ENCODE measurements at regions not wholly inside any gene's neighbourhood (a gene's known extent, or its start where the extent isn't known, plus 50 kb on each side); places are given as distances from the start of the nearest gene placed in this dataset.

DNA sequence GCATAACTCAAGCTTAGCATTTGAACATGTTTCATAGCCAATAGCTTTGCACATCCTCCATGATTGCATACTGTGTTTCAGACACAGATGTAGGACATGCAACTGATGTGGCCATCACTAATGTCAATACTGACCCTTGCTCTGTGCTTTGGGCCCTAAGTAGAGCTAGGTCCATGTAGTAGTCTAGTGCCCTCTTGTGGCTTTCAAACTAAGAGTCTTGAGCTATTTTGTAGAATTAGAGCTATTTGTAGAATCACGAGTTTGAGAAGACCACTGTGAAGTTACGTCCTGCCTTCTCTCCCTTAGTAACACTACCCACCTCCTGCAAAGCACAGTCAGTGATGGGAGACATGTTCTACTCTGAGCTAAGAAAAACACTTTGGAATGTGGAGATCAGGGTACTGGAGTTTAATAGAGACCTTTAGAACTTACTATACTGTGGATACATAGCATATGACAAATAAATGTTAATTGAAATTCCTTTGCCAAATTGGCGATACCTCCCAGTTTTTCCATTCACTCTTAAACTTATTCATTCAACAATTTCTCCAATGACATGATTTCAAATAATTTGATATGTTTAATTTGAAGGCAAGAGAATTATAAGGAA is 306.5 kb upstream of the TNP1 start:
- peak overlapping the region; percentile 11 for H3K9ac ChIP-seq (ENCODE audit: low read length)
- no peaks in the 10 kb centered on the region for H3K9me3 ChIP-seq (ENCODE audit: control insufficient read depth, low read length)
- H3K4me3 ChIP-seq (ENCODE audit: low read length) = no peak overlapping the region
- no peaks in the 10 kb centered on the region for H3K36me3 ChIP-seq (ENCODE audit: control insufficient read depth, insufficient read depth, low read length, severe bottlenecking)
- peaks cover 5% of the 10 kb centered on the region for H3K4me1 ChIP-seq (ENCODE audit: control insufficient read depth, insufficient read depth, low read length)
- H3K27me3 ChIP-seq (replicated peaks; ENCODE audit: control insufficient read depth, insufficient read depth, low read length) = no peaks in the 10 kb centered on the region
- peak; percentile 72 for DNase-seq (ENCODE audit: low read depth)

- Histone ChIP-seq H3K4me3 (ENCODE audit: low read length) (no peak overlapping the region), H3K36me3 (ENCODE audit: control insufficient read depth, insufficient read depth, low read length, severe bottlenecking) (no peaks in the 10 kb centered on the region), H3K4me1 (ENCODE audit: control insufficient read depth, insufficient read depth, low read length) (peaks cover 5% of the 10 kb centered on the region), H3K9ac (ENCODE audit: low read length) (no peak overlapping the region), H3K27me3 (replicated peaks; ENCODE audit: control insufficient read depth, insufficient read depth, low read length) (no peaks in the 10 kb centered on the region), H3K9me3 (ENCODE audit: control insufficient read depth, low read length) (no peaks in the 10 kb centered on the region)
- DNase-seq (ENCODE audit: low read depth) = peak; percentile 32
Measured at GRCh38 chr2:217165547-217165946, 305.7 kb upstream of the TNP1 start.

- Histone ChIP-seq H3K27me3 (replicated peaks; ENCODE audit: control insufficient read depth, insufficient read depth, low read length) (no peaks in the 10 kb centered on the region), H3K36me3 (ENCODE audit: control insufficient read depth, insufficient read depth, low read length, severe bottlenecking) (no peaks in the 10 kb centered on the region), H3K4me3 (ENCODE audit: low read length) (no peak overlapping the region)
Measured at GRCh38 chr2:217163987-217164386, 304.1 kb upstream of the TNP1 start.

DNA sequence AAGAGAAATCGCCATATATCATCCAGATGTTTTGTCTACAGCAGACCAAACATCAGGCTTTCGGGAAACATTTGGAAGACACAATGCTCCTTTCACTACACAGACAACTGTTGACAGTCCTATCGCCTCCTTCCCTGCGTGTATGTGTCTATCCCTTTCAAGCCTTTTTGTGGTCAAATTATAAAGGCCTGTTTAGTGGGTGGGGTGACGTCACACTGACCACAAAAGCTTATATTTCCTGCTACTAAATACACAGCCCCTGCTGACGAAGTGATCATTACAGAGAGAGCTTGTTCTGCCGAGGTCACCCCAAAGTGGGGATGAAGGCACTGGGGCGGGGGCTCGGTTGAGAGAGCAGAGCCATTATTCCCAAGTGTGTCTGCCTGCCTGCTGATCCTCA is 302.7 kb upstream of the TNP1 start:
- Histone ChIP-seq H3K4me3 (ENCODE audit: low read length) (no peak overlapping the region), H3K36me3 (ENCODE audit: control insufficient read depth, insufficient read depth, low read length, severe bottlenecking) (no peaks in the 10 kb centered on the region), H3K4me1 (ENCODE audit: control insufficient read depth, insufficient read depth, low read length) (peaks cover 5% of the 10 kb centered on the region), H3K27me3 (replicated peaks; ENCODE audit: control insufficient read depth, insufficient read depth, low read length) (no peaks in the 10 kb centered on the region), H3K9me3 (ENCODE audit: control insufficient read depth, low read length) (no peaks in the 10 kb centered on the region), H3K9ac (ENCODE audit: low read length) (no peak overlapping the region)
- peak; percentile 15 for DNase-seq (ENCODE audit: low read depth)

More at GRCh38 chr2:217163987-217164386, 304.1 kb upstream of the TNP1 start:
- no peak for DNase-seq (ENCODE audit: low read depth)
- no peak overlapping the region for H3K9ac ChIP-seq (ENCODE audit: low read length)
- peaks cover 5% of the 10 kb centered on the region for H3K4me1 ChIP-seq (ENCODE audit: control insufficient read depth, insufficient read depth, low read length)
- no peaks in the 10 kb centered on the region for H3K9me3 ChIP-seq (ENCODE audit: control insufficient read depth, low read length)

GRCh38 chr2:217160978-217161973 is 301.4 kb upstream of the TNP1 start:
- H3K4me1 ChIP-seq (ENCODE audit: control insufficient read depth, insufficient read depth, low read length) = peaks cover 5% of the 10 kb centered on the region
- no peaks in the 10 kb centered on the region for H3K27me3 ChIP-seq (replicated peaks; ENCODE audit: control insufficient read depth, insufficient read depth, low read length)
- DNase-seq (ENCODE audit: low read depth) = no peak
- no peaks in the 10 kb centered on the region for H3K36me3 ChIP-seq (ENCODE audit: control insufficient read depth, insufficient read depth, low read length, severe bottlenecking)
- H3K9me3 ChIP-seq (ENCODE audit: control insufficient read depth, low read length) = no peaks in the 10 kb centered on the region
- no peak overlapping the region for H3K9ac ChIP-seq (ENCODE audit: low read length)
- no peak overlapping the region for H3K4me3 ChIP-seq (ENCODE audit: low read length)

DNA sequence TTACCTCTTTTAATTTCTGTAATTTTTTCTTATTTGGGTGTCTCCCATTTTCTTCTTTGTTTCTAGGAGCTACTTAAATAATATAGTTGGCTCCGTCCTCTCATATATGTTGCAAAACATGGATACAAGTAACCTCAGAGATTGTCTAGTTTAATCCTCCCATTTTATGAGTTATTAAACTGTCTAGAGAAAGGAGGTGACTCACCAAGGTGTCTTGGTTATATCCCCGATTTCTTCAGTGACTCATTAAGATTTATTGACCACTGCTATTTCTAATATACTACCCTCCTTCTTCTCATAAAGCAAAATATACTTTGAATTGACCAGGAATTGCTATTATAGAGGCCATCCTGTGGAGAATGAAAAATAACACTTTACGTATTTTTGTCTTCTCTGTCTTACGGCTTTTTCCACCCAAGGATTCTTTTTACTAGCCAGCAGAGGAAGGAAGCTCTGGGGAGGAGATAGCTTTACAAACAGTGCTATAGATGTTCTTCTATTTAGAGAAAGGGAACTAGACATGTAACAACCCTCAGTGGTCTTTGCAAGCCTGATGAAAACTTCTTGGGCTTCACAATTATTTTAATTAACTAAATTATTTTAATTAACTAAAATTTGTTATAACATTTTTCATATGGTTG is 300.4 kb upstream of the TNP1 start:
- H3K4me1 ChIP-seq (ENCODE audit: control insufficient read depth, insufficient read depth, low read length) = no peaks in the 10 kb centered on the region
- H3K27me3 ChIP-seq (replicated peaks; ENCODE audit: control insufficient read depth, insufficient read depth, low read length) = no peaks in the 10 kb centered on the region
- no peak overlapping the region for H3K4me3 ChIP-seq (ENCODE audit: low read length)
- no peak overlapping the region for H3K9ac ChIP-seq (ENCODE audit: low read length)
- H3K9me3 ChIP-seq (ENCODE audit: control insufficient read depth, low read length) = no peaks in the 10 kb centered on the region
- no peaks in the 10 kb centered on the region for H3K36me3 ChIP-seq (ENCODE audit: control insufficient read depth, insufficient read depth, low read length, severe bottlenecking)
- no peak for DNase-seq (ENCODE audit: low read depth)

- no peak for DNase-seq (ENCODE audit: low read depth)
- H3K27me3 ChIP-seq (replicated peaks; ENCODE audit: control insufficient read depth, insufficient read depth, low read length) = no peaks in the 10 kb centered on the region
- H3K4me3 ChIP-seq (ENCODE audit: low read length) = no peak overlapping the region
- H3K9me3 ChIP-seq (ENCODE audit: control insufficient read depth, low read length) = no peaks in the 10 kb centered on the region
- H3K9ac ChIP-seq (ENCODE audit: low read length) = no peak overlapping the region
- no peaks in the 10 kb centered on the region for H3K36me3 ChIP-seq (ENCODE audit: control insufficient read depth, insufficient read depth, low read length, severe bottlenecking)
- H3K4me1 ChIP-seq (ENCODE audit: control insufficient read depth, insufficient read depth, low read length) = no peaks in the 10 kb centered on the region
Measured at GRCh38 chr2:217158928-217159327, 299.1 kb upstream of the TNP1 start.

DNA sequence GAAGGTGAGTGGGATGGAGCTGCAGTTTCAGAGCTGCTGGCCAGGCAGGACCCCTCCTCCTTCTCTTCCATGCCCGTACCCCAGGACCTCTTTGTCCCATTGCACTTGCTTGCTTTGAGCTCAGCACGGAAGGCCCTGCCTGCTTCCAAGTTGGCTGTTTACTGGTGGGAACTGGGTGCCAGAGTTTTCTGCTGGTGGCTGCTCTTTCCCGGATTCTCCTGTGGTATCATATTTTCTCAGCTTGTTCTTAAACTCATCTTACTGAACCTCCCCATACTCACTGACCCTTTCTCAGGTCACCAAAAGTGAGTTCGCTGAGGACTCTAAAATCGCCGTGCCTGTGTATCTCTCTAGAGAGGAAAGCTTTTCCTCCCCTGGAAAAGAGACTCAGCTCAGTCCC is 297.7 kb upstream of the TNP1 start:
- H3K36me3 ChIP-seq (ENCODE audit: control insufficient read depth, insufficient read depth, low read length, severe bottlenecking) = no peaks in the 10 kb centered on the region
- H3K27me3 ChIP-seq (replicated peaks; ENCODE audit: control insufficient read depth, insufficient read depth, low read length) = no peaks in the 10 kb centered on the region
- H3K4me1 ChIP-seq (ENCODE audit: control insufficient read depth, insufficient read depth, low read length) = no peaks in the 10 kb centered on the region
- H3K9me3 ChIP-seq (ENCODE audit: control insufficient read depth, low read length) = no peaks in the 10 kb centered on the region
- no peak for DNase-seq (ENCODE audit: low read depth)
- H3K9ac ChIP-seq (ENCODE audit: low read length) = no peak overlapping the region
- no peak overlapping the region for H3K4me3 ChIP-seq (ENCODE audit: low read length)

DNA sequence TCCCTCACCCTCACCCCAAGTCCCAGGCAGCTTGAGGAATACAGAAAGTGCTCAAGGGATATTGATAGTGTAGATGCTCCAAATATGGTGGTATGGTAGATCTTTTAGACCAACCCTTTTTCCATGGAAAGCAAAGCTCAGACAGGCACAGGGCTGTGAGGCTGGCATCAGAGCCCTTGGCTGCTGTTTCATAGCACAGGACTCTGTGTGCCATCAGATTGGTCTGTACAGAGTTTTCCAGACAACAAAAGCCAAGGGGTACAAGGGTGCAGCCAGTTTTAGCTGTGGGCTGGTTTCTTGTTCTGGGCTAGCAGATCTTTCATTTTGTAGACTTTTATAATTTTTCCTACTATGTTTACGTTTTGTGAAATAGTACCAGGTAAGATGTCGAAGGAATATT is 296.9 kb upstream of the TNP1 start:
- H3K9me3 ChIP-seq (ENCODE audit: control insufficient read depth, low read length) = no peaks in the 10 kb centered on the region
- no peaks in the 10 kb centered on the region for H3K27me3 ChIP-seq (replicated peaks; ENCODE audit: control insufficient read depth, insufficient read depth, low read length)
- H3K4me3 ChIP-seq (ENCODE audit: low read length) = no peak overlapping the region
- H3K4me1 ChIP-seq (ENCODE audit: control insufficient read depth, insufficient read depth, low read length) = no peaks in the 10 kb centered on the region
- no peaks in the 10 kb centered on the region for H3K36me3 ChIP-seq (ENCODE audit: control insufficient read depth, insufficient read depth, low read length, severe bottlenecking)
- H3K9ac ChIP-seq (ENCODE audit: low read length) = no peak overlapping the region
- DNase-seq (ENCODE audit: low read depth) = no peak

DNA sequence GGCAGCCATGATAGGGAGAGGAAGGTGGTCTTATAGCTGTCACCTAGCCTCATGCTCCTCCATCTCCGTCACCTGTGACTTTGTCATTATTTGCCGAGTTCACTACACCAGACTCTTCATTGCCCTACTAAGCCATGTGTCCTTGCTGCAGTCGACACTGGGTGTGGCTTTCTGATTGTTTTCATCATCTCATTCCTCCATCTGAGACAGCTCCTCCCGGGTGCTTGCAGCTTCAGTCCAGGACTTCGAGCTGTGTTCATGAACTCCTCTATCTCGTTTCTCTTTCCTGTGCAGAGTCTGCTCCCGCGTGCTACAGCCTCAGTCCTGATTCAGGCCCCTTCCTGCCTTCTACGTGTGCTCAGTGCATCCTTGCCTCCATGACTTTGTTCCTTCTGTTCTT is 295.1 kb upstream of the TNP1 start:
- H3K4me1 ChIP-seq (ENCODE audit: control insufficient read depth, insufficient read depth, low read length) = peaks cover 4% of the 10 kb centered on the region
- no peak for DNase-seq (ENCODE audit: low read depth)
- no peaks in the 10 kb centered on the region for H3K27me3 ChIP-seq (replicated peaks; ENCODE audit: control insufficient read depth, insufficient read depth, low read length)
- H3K9me3 ChIP-seq (ENCODE audit: control insufficient read depth, low read length) = no peaks in the 10 kb centered on the region
- no peak overlapping the region for H3K4me3 ChIP-seq (ENCODE audit: low read length)
- no peak overlapping the region for H3K9ac ChIP-seq (ENCODE audit: low read length)
- no peaks in the 10 kb centered on the region for H3K36me3 ChIP-seq (ENCODE audit: control insufficient read depth, insufficient read depth, low read length, severe bottlenecking)

DNA sequence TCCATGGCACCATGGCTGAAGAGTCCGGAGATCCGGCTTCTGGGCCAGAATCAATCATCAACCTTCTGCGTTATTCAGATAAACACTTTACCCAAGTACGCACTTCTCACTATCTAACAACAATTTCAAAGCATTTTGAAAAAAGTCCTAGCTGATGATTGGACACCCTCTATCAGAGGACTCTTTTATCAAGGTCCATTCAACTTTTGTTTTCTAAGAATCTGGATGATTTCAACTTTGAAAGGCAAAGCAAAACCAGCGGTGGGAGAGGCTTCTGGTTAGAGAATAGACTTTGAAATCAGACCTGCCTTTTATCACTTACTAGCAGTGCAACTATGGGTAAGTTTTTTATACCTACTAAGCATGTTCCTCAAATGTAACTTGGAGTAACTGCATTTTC is 293.6 kb upstream of the TNP1 start:
- no peak overlapping the region for H3K4me3 ChIP-seq (ENCODE audit: low read length)
- H3K36me3 ChIP-seq (ENCODE audit: control insufficient read depth, insufficient read depth, low read length, severe bottlenecking) = no peaks in the 10 kb centered on the region
- no peak for DNase-seq (ENCODE audit: low read depth)
- H3K4me1 ChIP-seq (ENCODE audit: control insufficient read depth, insufficient read depth, low read length) = peaks cover 4% of the 10 kb centered on the region
- no peaks in the 10 kb centered on the region for H3K9me3 ChIP-seq (ENCODE audit: control insufficient read depth, low read length)
- no peak overlapping the region for H3K9ac ChIP-seq (ENCODE audit: low read length)
- H3K27me3 ChIP-seq (replicated peaks; ENCODE audit: control insufficient read depth, insufficient read depth, low read length) = no peaks in the 10 kb centered on the region

Measured in adipocyte (in vitro differentiated cells).